K562 (cell line): ENCODE measurements at regions not wholly inside any gene's neighbourhood (a gene's known extent, or its start where the extent isn't known, plus 50 kb on each side); places are given as distances from the start of the nearest gene placed in this dataset.

Source experiments
- CHD2 ChIP-seq: IDR thresholded peaks from 2 replicates; pipeline ENCODE4 v1.6.1; 2011; ENCODE audit warnings: low read depth, low read length
- POLR2AphosphoS5 ChIP-seq: IDR thresholded peaks from 2 replicates; pipeline ENCODE4 v1.6.1; 2011; ENCODE audit warnings: mild to moderate bottlenecking, low read depth, low read length, moderate library complexity; ENCODE audit not compliant: control insufficient read depth, insufficient read depth

- TF ChIP-seq POLR2AphosphoS5: no peak
- no peak for TF ChIP-seq CHD2
These were observed 1322.3 kb upstream of the TMEM132C start for GRCh38 chr12:126944684-126945083.
